NB4 (cell line): ENCODE measurements at regions not wholly inside any gene's neighbourhood (a gene's known extent, or its start where the extent isn't known, plus 50 kb on each side); places are given as distances from the start of the nearest gene placed in this dataset.

Experiments used
- DNase-seq: peaks from one replicate; pipeline ENCODE4 v3.0.0; 2010; ENCODE audit warnings: low read depth
- H3K4me3 ChIP-seq: one replicate; pipeline ENCODE4 v1.5.1; 2011; ENCODE audit warnings: mild to moderate bottlenecking, low read depth, low read length, moderate library complexity
- MAX ChIP-seq: IDR thresholded peaks from 2 replicates; pipeline ENCODE4 v1.6.1; 2011; ENCODE audit warnings: low read depth, low read length
- MYC ChIP-seq: IDR thresholded peaks from 2 replicates; pipeline ENCODE4 v1.6.1; 2011; ENCODE audit warnings: low read depth, low read length
- POLR2A ChIP-seq: IDR thresholded peaks from 2 replicates; pipeline ENCODE4 v1.6.1; 2011; ENCODE audit warnings: mild to moderate bottlenecking; ENCODE audit not compliant: insufficient read length; ENCODE audit errors: extremely low read depth
- TF ChIP-seq, protein P1 (sequence below): IDR thresholded peaks from one replicate; pipeline ENCODE4 v1.5.1; 2012; ENCODE audit warnings: low read depth, low read length

- no peak for DNase-seq
- no peak overlapping the region for H3K4me3 ChIP-seq
- TF ChIP-seq MYC (no peak), MAX (no peak), POLR2A (no peak)
Measured at GRCh38 chrX:92224406-92224805, 445.2 kb downstream of the PCDH11X start.

DNA sequence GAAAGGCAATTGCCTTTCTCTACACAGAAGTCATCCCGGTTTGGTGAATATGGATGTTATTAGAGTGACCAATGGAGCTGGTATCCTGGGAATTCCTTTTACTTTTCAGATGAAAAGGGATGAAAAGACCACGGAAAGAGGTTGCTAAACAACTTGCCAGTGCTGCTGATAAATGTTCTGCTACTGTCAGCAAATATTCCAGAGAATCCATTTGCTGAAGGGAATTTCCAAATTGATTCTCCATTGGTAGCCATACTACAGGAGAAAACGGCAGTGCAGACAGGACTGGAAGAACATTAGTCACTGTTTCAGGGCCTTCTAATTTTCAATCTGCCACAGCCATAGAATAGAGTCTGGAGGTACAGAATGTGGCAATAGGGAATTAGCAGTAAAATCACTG, 451.5 kb downstream of the PCDH11X start:
- no peak for DNase-seq
- no peak overlapping the region for H3K4me3 ChIP-seq
- no peak for TF ChIP-seq MAX
- TF ChIP-seq, protein P1, sequence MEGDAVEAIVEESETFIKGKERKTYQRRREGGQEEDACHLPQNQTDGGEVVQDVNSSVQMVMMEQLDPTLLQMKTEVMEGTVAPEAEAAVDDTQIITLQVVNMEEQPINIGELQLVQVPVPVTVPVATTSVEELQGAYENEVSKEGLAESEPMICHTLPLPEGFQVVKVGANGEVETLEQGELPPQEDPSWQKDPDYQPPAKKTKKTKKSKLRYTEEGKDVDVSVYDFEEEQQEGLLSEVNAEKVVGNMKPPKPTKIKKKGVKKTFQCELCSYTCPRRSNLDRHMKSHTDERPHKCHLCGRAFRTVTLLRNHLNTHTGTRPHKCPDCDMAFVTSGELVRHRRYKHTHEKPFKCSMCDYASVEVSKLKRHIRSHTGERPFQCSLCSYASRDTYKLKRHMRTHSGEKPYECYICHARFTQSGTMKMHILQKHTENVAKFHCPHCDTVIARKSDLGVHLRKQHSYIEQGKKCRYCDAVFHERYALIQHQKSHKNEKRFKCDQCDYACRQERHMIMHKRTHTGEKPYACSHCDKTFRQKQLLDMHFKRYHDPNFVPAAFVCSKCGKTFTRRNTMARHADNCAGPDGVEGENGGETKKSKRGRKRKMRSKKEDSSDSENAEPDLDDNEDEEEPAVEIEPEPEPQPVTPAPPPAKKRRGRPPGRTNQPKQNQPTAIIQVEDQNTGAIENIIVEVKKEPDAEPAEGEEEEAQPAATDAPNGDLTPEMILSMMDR = no peak
- TF ChIP-seq POLR2A = no peak
- no peak for TF ChIP-seq MYC

- H3K4me3 ChIP-seq = no peak overlapping the region
- DNase-seq = no peak
- TF ChIP-seq, protein P1 = no peak
Measured at GRCh38 chrX:92231391-92231790, 452.2 kb downstream of the PCDH11X start.

DNA sequence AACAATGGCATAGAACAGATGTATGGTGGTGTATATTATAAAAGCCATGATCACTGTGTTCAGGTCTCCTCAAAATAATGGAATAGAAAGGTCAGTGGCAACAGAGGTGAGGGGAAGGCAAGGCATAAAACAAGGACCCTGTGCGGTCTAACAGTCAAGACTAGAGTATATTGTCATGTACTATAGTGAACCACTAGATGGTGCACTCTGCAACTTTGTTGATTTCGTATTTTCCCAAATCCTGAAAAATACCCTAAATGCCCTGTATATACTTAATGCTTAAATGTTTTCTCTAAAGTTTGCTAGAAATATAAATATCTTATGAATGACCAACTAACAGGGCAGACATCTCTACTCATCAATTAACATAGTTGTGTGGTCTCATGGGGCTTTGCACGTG, 453.0 kb downstream of the PCDH11X start:
- H3K4me3 ChIP-seq = no peak overlapping the region
- DNase-seq = peak; percentile 15
- TF ChIP-seq, protein P1 = peak; percentile 28
- TF ChIP-seq MAX (no peak), MYC (no peak)

- DNase-seq = no peak
- TF ChIP-seq, protein P1 = no peak
- TF ChIP-seq MYC = no peak
- no peak for TF ChIP-seq MAX
- no peak for TF ChIP-seq POLR2A
- no peak overlapping the region for H3K4me3 ChIP-seq
Measured at GRCh38 chrX:92241249-92241648, 462.1 kb downstream of the PCDH11X start.

- no peak for DNase-seq
- no peak for TF ChIP-seq POLR2A
- TF ChIP-seq MAX = no peak
Measured at GRCh38 chrX:92247076-92247475, 467.9 kb downstream of the PCDH11X start.

GRCh38 chrX:92249125-92249524, 469.9 kb downstream of the PCDH11X start:
- H3K4me3 ChIP-seq = no peak overlapping the region
- TF ChIP-seq MYC (no peak), POLR2A (no peak), MAX (no peak)
- TF ChIP-seq, protein P1 = no peak
- DNase-seq = no peak

More at GRCh38 chrX:92247076-92247475, 467.9 kb downstream of the PCDH11X start:
- no peak overlapping the region for H3K4me3 ChIP-seq
